Breast epithelium (tissue), 3 donors: ENCODE measurements at regions not wholly inside any gene's neighbourhood (a gene's known extent, or its start where the extent isn't known, plus 50 kb on each side); places are given as distances from the start of the nearest gene placed in this dataset.

ENCODE experiments used
- POLR2A ChIP-seq: fragments of 450-650 bp; IDR thresholded peaks from one replicate; pipeline ENCODE4 v1.6.1; 2016; ENCODE audit warnings: antibody characterized with exemption, mild to moderate bottlenecking, moderate library complexity
- TF ChIP-seq, protein P1 (sequence below), 3 donors: fragments of 450-650 bp; IDR thresholded peaks; one replicate each; pipeline ENCODE4 v1.5.1; 2016 to 2017; ENCODE audit warnings: antibody characterized with exemption in 3 of 3, mild to moderate bottlenecking in 3 of 3, moderate library complexity in 3 of 3

DNA sequence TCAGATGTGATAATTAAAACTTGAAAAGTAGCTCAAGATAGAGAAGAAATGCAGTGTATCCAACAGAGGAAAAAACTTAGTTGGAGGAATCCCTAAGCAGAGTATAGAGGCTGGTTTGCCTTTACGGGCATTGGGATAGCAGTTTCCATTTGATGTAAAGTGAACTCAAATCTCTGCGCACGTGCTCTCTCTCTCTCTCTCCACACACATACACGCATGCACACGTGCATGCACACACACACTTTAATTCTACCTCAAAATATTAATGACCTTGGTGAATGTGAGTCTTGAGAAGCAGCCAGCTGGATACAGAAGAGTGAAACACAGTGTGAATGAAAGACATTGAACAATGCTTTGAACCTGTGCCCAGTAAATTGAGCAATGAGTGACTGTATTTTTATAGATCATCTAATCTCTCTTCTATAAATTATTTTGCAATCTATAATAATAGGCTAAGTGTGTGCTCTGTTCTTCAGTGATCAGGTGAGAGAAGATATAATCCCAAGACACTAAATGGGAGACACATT lies 247.7 kb upstream of the FAM83B start:
- TF ChIP-seq, protein P1, sequence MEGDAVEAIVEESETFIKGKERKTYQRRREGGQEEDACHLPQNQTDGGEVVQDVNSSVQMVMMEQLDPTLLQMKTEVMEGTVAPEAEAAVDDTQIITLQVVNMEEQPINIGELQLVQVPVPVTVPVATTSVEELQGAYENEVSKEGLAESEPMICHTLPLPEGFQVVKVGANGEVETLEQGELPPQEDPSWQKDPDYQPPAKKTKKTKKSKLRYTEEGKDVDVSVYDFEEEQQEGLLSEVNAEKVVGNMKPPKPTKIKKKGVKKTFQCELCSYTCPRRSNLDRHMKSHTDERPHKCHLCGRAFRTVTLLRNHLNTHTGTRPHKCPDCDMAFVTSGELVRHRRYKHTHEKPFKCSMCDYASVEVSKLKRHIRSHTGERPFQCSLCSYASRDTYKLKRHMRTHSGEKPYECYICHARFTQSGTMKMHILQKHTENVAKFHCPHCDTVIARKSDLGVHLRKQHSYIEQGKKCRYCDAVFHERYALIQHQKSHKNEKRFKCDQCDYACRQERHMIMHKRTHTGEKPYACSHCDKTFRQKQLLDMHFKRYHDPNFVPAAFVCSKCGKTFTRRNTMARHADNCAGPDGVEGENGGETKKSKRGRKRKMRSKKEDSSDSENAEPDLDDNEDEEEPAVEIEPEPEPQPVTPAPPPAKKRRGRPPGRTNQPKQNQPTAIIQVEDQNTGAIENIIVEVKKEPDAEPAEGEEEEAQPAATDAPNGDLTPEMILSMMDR (IDR thresholded peaks at IDR 0.05), result no peak
- TF ChIP-seq POLR2A, result no peak
